ENCODE measurements at regions not wholly inside any gene's neighbourhood (a gene's known extent, or its start where the extent isn't known, plus 50 kb on each side); places are given as distances from the start of the nearest gene placed in this dataset.

GRCh38 chr19:31718032-31718431 is 368.8 kb upstream of the TSHZ3 start:
- no peak for DNase-seq

- no peak for DNase-seq
Measured at GRCh38 chr19:31718898-31719297, 369.7 kb upstream of the TSHZ3 start.

GRCh38 chr19:31723101-31723500 is 373.9 kb upstream of the TSHZ3 start:
- no peak for DNase-seq

DNA sequence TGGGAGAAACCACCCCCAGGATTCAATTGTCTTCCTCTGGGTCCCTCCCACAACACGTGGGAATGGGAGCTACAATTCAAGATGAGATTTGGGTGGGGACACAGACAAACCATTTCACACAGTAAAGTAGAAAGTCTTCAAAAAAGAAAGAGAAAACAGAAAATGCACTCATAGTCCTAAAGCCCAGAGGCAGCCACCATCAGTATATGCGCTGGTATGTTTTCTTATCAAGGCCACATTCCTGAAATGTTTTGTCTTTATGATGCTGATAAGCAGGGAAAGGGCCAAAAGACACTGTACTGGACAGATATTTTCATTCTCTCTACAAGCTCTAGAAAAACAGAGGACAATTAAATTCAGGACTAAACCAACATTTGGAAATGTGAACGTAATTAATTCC is 375.8 kb upstream of the TSHZ3 start:
- no peak for DNase-seq

GRCh38 chr19:31727536-31727935 is 378.3 kb upstream of the TSHZ3 start:
- DNase-seq, result no peak

- DNase-seq, result no peak
Measured at GRCh38 chr19:31730270-31730669, 381.0 kb upstream of the TSHZ3 start.

- no peak for DNase-seq
Measured at GRCh38 chr19:31733591-31733990, 384.4 kb upstream of the TSHZ3 start.

- DNase-seq, result no peak
Measured at GRCh38 chr19:31742249-31742648, 393.0 kb upstream of the TSHZ3 start.

- no peak for DNase-seq
Measured at GRCh38 chr19:31745731-31746130, 396.5 kb upstream of the TSHZ3 start.

DNA sequence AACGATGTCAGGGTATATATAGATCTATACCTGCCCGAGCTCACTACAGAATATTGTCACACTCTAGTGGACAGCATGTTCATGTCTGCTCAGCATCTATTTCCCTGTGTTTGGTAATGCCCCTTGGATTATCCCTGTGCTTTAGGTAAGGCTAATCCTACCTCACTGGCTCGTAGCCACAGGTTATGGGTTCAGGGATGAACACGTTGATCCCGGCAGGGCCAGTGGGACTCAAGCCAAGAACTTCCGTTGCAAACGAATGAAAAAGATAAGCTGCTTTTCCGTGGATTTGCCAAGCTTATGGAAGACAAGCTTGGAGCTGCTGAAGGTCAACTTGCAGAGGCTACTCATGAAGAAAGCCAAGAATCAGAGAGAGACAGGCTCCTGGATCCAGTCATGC is 400.0 kb upstream of the TSHZ3 start:
- DNase-seq, result no peak

GRCh38 chr19:31759359-31759758 is 410.1 kb upstream of the TSHZ3 start:
- DNase-seq, result no peak

DNA sequence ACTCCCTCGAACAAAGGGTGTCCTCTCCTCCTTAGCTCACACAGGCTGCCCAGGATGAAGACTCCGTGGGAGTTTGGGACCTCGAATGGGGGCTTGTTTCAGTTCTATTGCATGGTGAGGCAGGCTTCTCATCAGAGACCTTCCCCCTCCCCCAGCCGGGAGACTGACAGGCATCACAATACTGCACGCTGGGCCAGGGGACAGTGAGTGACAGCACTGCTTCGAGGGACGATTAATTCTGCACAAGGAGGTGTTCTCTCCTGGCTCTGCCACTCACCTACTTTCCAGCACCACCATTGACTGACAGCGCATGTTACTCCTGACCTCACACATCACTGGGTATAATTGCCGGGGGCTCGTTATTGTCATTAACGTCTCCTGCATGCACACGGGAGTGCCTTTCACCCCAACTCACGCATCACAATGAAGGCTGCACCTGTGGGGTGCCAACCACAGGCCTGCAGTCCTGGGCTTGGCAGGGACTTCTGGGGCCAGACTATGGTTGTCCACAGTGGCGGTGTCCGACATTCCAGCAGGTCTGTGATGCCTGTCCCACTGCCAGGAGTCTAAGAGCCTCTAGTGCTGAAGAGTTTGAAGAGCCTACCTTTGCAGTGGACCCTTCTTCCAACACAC is 412.2 kb upstream of the TSHZ3 start:
- DNase-seq, result no peak

- DNase-seq, result no peak
Measured at GRCh38 chr19:31770223-31770622, 421.0 kb upstream of the TSHZ3 start.

- no peak for DNase-seq
Measured at GRCh38 chr19:31772915-31773314, 423.7 kb upstream of the TSHZ3 start.

- no peak for DNase-seq
Measured at GRCh38 chr19:31781542-31781941, 432.3 kb upstream of the TSHZ3 start.

GRCh38 chr19:31783592-31783991 is 434.4 kb upstream of the TSHZ3 start:
- DNase-seq, result peak; percentile 16

GRCh38 chr19:31784671-31785101 is 435.4 kb upstream of the TSHZ3 start:
- DNase-seq, result no peak

- no peak for DNase-seq
Measured at GRCh38 chr19:31801611-31802010, 452.4 kb upstream of the TSHZ3 start.

GRCh38 chr19:31803835-31804446 is 454.7 kb upstream of the TSHZ3 start:
- DNase-seq, result no peak

GRCh38 chr19:31804668-31805067 is 455.4 kb upstream of the TSHZ3 start:
- DNase-seq, result no peak

GRCh38 chr19:31810536-31811109 is 461.4 kb upstream of the TSHZ3 start:
- DNase-seq, result no peak

GRCh38 chr19:31817971-31818797 is 468.9 kb upstream of the TSHZ3 start:
- DNase-seq, result no peak

GRCh38 chr19:31818798-31819105 is 469.5 kb upstream of the TSHZ3 start:
- DNase-seq, result no peak

GRCh38 chr19:31819837-31820236 is 470.6 kb upstream of the TSHZ3 start:
- DNase-seq, result no peak
